ENCODE measurements at regions not wholly inside any gene's neighbourhood (a gene's known extent, or its start where the extent isn't known, plus 50 kb on each side); places are given as distances from the start of the nearest gene placed in this dataset.

DNA sequence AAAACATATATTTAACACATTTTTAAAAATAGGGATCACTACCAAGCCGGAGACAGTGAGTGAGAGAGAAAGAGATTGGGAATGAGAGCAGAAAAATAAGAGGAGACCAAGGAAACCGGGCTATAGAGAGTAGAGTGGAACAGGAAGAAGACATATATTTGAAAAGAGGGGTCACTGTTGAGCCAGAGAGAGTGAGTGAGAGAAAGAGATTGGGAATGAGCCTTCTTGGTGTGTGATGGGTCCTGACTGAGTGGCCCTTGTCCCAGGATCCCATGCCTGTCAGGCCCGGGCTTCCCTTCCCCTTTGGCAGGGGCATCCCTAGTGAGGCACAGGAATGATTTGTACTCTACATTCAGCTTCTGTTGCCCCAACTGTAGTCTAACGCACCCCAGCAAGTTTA lies 646.6 kb downstream of the NTRK3 start:
- TF ChIP-seq, protein P1, sequence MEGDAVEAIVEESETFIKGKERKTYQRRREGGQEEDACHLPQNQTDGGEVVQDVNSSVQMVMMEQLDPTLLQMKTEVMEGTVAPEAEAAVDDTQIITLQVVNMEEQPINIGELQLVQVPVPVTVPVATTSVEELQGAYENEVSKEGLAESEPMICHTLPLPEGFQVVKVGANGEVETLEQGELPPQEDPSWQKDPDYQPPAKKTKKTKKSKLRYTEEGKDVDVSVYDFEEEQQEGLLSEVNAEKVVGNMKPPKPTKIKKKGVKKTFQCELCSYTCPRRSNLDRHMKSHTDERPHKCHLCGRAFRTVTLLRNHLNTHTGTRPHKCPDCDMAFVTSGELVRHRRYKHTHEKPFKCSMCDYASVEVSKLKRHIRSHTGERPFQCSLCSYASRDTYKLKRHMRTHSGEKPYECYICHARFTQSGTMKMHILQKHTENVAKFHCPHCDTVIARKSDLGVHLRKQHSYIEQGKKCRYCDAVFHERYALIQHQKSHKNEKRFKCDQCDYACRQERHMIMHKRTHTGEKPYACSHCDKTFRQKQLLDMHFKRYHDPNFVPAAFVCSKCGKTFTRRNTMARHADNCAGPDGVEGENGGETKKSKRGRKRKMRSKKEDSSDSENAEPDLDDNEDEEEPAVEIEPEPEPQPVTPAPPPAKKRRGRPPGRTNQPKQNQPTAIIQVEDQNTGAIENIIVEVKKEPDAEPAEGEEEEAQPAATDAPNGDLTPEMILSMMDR (IDR thresholded peaks at IDR 0.05), result no peak
- TF ChIP-seq ZFX (IDR thresholded peaks at IDR 0.05; ENCODE audit: borderline replicate concordance), result no peak

All from 22Rv1 (cell line).